ENCODE measurements at regions not wholly inside any gene's neighbourhood (a gene's known extent, or its start where the extent isn't known, plus 50 kb on each side); places are given as distances from the start of the nearest gene placed in this dataset.

GRCh38 chr18:42437001-42437400 is 482.0 kb downstream of the PIK3C3 start:
- Histone ChIP-seq H3K4me1 (ENCODE audit: low read depth) (no peaks in the 10 kb centered on the region), H3K27me3 (no peaks in the 10 kb centered on the region), H3K4me3 (no peak overlapping the region), H3K9me3 (ENCODE audit: low read depth) (no peaks in the 10 kb centered on the region), H3K27ac (no peak overlapping the region), H3K36me3 (no peaks in the 10 kb centered on the region)
- TF ChIP-seq CTCF (IDR thresholded peaks at IDR 0.05; ENCODE audit: low read depth, low read length) = no peak
- no peak for DNase-seq (ENCODE audit: low read depth in 1 of 2, low spot score in 1 of 2)

- TF ChIP-seq CTCF (IDR thresholded peaks at IDR 0.05; ENCODE audit: low read depth, low read length) = no peak
- H3K9me3 ChIP-seq (ENCODE audit: low read depth) = no peaks in the 10 kb centered on the region
- H3K36me3 ChIP-seq = no peaks in the 10 kb centered on the region
- no peak overlapping the region for H3K27ac ChIP-seq
- H3K27me3 ChIP-seq = no peaks in the 10 kb centered on the region
- DNase-seq (ENCODE audit: low read depth in 1 of 2, low spot score in 1 of 2) = peak in 1 of 2 donors; percentile 55
- H3K4me1 ChIP-seq (ENCODE audit: low read depth) = no peaks in the 10 kb centered on the region
- no peak overlapping the region for H3K4me3 ChIP-seq
Observed at GRCh38 chr18:42437646-42438045, 482.6 kb downstream of the PIK3C3 start.

- Histone ChIP-seq H3K36me3 (no peaks in the 10 kb centered on the region), H3K4me1 (ENCODE audit: low read depth) (no peaks in the 10 kb centered on the region), H3K27ac (no peak overlapping the region), H3K27me3 (no peaks in the 10 kb centered on the region), H3K9me3 (ENCODE audit: low read depth) (no peaks in the 10 kb centered on the region), H3K4me3 (no peak overlapping the region)
- no peak for DNase-seq (ENCODE audit: low read depth in 1 of 2, low spot score in 1 of 2)
- no peak for TF ChIP-seq CTCF (IDR thresholded peaks at IDR 0.05; ENCODE audit: low read depth, low read length)
Observed at GRCh38 chr18:42442656-42443055, 487.6 kb downstream of the PIK3C3 start.

GRCh38 chr18:42444349-42444748 is 489.3 kb downstream of the PIK3C3 start:
- H3K36me3 ChIP-seq = no peaks in the 10 kb centered on the region
- no peak for TF ChIP-seq CTCF (IDR thresholded peaks at IDR 0.05; ENCODE audit: low read depth, low read length)
- no peaks in the 10 kb centered on the region for H3K4me1 ChIP-seq (ENCODE audit: low read depth)
- no peak overlapping the region for H3K27ac ChIP-seq
- DNase-seq (ENCODE audit: low read depth in 1 of 2, low spot score in 1 of 2) = no peak
- H3K9me3 ChIP-seq (ENCODE audit: low read depth) = no peaks in the 10 kb centered on the region
- no peak overlapping the region for H3K4me3 ChIP-seq
- H3K27me3 ChIP-seq = no peaks in the 10 kb centered on the region

GRCh38 chr18:42445359-42445758 is 490.3 kb downstream of the PIK3C3 start:
- Histone ChIP-seq H3K4me1 (ENCODE audit: low read depth) (no peaks in the 10 kb centered on the region), H3K36me3 (no peaks in the 10 kb centered on the region), H3K4me3 (no peak overlapping the region), H3K27me3 (no peaks in the 10 kb centered on the region), H3K9me3 (ENCODE audit: low read depth) (no peaks in the 10 kb centered on the region), H3K27ac (no peak overlapping the region)
- DNase-seq (ENCODE audit: low read depth in 1 of 2, low spot score in 1 of 2) = no peak
- TF ChIP-seq CTCF (IDR thresholded peaks at IDR 0.05; ENCODE audit: low read depth, low read length) = no peak

GRCh38 chr18:42446195-42446594 is 491.2 kb downstream of the PIK3C3 start:
- Histone ChIP-seq H3K27ac (no peak overlapping the region), H3K27me3 (no peaks in the 10 kb centered on the region), H3K36me3 (no peaks in the 10 kb centered on the region), H3K4me3 (no peak overlapping the region), H3K9me3 (ENCODE audit: low read depth) (no peaks in the 10 kb centered on the region), H3K4me1 (ENCODE audit: low read depth) (no peaks in the 10 kb centered on the region)
- TF ChIP-seq CTCF (IDR thresholded peaks at IDR 0.05; ENCODE audit: low read depth, low read length) = no peak
- DNase-seq (ENCODE audit: low read depth in 1 of 2, low spot score in 1 of 2) = peak in 1 of 2 donors; percentile 60

Data from cardiac muscle cell (in vitro differentiated cells and primary cell).